ENCODE measurements at regions not wholly inside any gene's neighbourhood (a gene's known extent, or its start where the extent isn't known, plus 50 kb on each side); places are given as distances from the start of the nearest gene placed in this dataset.
A peak's percentile ranks its signal among the peaks of the same experiment; 100 is the strongest.
"Not testable (repeated sequence)": the region's sequence is repeated elsewhere in the genome, so short reads cannot be mapped to it uniquely, and the experiment has no call there.

- no peak for DNase-seq (ENCODE audit: low read depth)
- TF ChIP-seq, protein P1, sequence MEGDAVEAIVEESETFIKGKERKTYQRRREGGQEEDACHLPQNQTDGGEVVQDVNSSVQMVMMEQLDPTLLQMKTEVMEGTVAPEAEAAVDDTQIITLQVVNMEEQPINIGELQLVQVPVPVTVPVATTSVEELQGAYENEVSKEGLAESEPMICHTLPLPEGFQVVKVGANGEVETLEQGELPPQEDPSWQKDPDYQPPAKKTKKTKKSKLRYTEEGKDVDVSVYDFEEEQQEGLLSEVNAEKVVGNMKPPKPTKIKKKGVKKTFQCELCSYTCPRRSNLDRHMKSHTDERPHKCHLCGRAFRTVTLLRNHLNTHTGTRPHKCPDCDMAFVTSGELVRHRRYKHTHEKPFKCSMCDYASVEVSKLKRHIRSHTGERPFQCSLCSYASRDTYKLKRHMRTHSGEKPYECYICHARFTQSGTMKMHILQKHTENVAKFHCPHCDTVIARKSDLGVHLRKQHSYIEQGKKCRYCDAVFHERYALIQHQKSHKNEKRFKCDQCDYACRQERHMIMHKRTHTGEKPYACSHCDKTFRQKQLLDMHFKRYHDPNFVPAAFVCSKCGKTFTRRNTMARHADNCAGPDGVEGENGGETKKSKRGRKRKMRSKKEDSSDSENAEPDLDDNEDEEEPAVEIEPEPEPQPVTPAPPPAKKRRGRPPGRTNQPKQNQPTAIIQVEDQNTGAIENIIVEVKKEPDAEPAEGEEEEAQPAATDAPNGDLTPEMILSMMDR (IDR thresholded peaks at IDR 0.05; ENCODE audit: insufficient read depth, low read depth, low read length): no peak
- H3K4me3 ChIP-seq (ENCODE audit: low read depth, low read length): no peak overlapping the region
These were observed 309.1 kb downstream of the TLL1 start for GRCh38 chr4:166182145-166182544.

- no peak for DNase-seq (ENCODE audit: low read depth)
- no peak overlapping the region for H3K4me3 ChIP-seq (ENCODE audit: low read depth, low read length)
- TF ChIP-seq, protein P1 (IDR thresholded peaks at IDR 0.05; ENCODE audit: insufficient read depth, low read depth, low read length): no peak
These were observed 322.1 kb downstream of the TLL1 start for GRCh38 chr4:166195101-166195500.

- TF ChIP-seq, protein P1 (IDR thresholded peaks at IDR 0.05; ENCODE audit: insufficient read depth, low read depth, low read length): no peak
- DNase-seq (ENCODE audit: low read depth): no peak
- H3K4me3 ChIP-seq (ENCODE audit: low read depth, low read length): no peak overlapping the region
These were observed 324.1 kb downstream of the TLL1 start for GRCh38 chr4:166197166-166197565.

DNA sequence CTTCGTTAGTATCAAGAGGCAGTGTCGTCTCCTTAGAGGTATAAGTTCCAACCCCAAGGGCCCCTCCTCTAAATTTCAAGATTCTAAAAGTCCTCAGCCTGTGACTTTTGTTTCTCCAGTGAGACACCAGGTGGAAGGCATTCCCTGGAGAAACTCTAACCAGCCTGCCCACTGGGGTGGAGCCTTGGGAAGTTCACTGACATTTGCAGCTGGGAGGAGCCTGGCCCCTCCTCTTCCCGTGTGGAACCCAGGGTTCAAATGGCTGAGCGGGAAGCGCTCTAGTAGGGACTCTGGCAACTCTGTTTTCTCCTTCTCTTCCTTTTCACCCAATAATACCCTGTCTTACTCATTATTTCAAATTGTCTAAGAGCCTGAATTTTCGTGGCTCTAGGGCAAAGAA is 325.0 kb downstream of the TLL1 start:
- TF ChIP-seq, protein P1 (IDR thresholded peaks at IDR 0.05; ENCODE audit: insufficient read depth, low read depth, low read length): no peak
- DNase-seq (ENCODE audit: low read depth): peak; percentile 11
- peak overlapping the region; percentile 53 for H3K4me3 ChIP-seq (ENCODE audit: low read depth, low read length)

DNA sequence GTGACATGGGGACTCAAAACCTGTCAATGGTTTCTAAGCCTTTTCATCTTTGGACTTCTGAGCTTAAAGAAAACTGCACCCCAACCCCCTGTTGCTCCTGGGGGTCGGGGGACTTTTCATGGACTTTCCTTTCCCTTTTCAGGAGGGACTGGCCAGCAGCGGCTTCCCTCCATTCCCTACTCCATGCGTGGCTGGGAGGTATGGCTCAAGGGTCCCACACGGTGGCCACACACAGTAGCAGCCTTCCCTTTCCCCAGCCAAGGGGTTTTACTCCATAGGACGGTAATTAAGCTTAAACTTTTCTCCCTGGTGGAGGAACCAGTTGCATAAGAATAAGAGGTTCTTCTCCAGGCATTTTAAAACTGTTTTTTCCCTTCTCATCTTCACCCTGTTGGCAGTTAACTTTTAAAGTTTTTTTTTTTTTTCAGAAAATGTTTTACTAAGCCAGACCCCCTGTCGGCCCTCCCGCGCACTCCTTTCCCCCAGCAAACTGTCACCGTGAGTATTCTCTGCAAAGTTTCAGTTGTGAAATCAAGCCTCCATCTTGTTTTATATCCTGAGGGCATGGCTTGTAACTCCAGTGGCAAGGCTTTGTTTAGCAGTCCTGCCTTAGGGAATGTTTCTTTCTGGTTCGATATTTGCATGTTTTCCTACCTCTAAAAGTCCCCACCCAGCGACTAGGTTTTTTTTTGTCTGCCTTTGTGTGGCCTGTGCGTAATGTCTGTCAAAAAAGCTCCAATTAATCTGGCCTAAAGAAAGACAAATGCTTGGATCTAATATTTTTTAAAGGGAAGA is 325.7 kb downstream of the TLL1 start:
- TF ChIP-seq, protein P1 (IDR thresholded peaks at IDR 0.05; ENCODE audit: insufficient read depth, low read depth, low read length): no peak
- peak overlapping the region; percentile 53 for H3K4me3 ChIP-seq (ENCODE audit: low read depth, low read length)
- no peak for DNase-seq (ENCODE audit: low read depth)

DNA sequence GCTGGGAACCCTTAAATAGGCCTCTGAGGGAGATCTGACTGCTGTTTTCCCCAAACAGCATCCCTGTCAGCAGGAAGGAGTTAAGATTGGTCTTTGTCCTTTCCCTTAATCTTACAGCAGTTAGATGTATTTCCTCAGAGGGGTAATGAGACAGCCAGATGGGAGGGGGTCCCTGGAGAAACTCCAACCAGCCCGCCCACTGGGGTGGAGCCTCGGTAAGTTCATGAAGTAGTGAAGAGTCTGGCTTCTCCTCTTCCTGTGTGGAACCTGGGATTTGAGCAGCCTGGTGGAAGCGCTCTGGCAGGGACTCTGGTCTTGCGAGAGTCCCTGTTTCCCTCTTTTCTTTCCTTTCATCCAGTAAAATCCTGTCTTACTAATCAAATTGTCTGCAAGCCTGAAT is 330.0 kb downstream of the TLL1 start:
- TF ChIP-seq, protein P1 (IDR thresholded peaks at IDR 0.05; ENCODE audit: insufficient read depth, low read depth, low read length): no peak
- no peak for DNase-seq (ENCODE audit: low read depth)
- H3K4me3 ChIP-seq (ENCODE audit: low read depth, low read length): no peak overlapping the region

GRCh38 chr4:166212326-166212725 is 339.3 kb downstream of the TLL1 start:
- H3K4me3 ChIP-seq (ENCODE audit: low read depth, low read length); DNase-seq (ENCODE audit: low read depth): not testable (repeated sequence)
